Fibroblast of upper back skin (primary cell): ENCODE measurements at regions not wholly inside any gene's neighbourhood (a gene's known extent, or its start where the extent isn't known, plus 50 kb on each side); places are given as distances from the start of the nearest gene placed in this dataset.

Experiments used
- DNase-seq: peaks from one replicate; pipeline ENCODE4 v3.0.0-alpha.2; 2013

DNA sequence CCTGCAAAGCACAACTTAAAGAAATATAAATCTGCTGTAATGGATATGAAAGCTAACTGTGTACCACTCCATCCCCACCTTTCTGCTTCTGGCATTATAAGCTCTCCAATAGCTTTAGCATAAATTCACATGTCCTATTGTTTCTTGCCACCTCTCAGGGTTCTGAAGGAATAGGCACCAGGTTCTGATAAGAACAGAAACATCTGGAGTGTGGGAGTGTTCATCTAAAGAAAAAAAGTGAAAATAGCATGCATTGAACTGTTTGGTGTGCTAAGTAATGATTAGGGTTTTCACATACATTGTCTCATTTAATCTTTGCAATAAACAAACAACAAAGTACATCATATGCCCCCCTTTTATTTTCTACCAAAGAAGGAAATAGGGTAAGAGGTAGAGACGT, 72.3 kb downstream of the FAM76B start:
- no peak for DNase-seq

GRCh38 chr11:95716266-95716665, 73.3 kb downstream of the FAM76B start:
- DNase-seq: peak; percentile 82

DNA sequence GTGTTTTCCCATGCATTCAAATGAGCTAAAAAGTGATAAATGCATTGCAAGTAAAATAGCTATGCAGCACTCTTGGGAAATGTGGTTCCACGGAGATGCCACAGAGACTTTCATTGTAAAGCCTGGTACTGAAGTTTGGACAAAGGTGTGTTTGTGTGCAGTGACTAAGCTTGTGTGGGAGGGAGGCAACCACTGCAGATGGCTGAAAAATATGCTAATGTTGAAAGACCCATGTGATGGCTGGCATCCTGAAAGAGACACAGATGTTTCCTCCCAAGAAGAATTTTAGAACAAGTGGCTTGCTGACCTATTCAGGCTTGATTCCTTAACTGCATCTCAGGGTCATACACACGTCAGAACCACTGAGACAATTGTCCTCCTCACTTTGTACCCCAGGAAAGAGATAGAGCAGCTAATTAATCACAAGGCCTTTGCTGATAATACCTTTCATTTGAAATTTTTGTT, 73.8 kb downstream of the FAM76B start:
- DNase-seq: peak; percentile 60

- no peak for DNase-seq
These were observed 74.5 kb downstream of the FAM76B start for GRCh38 chr11:95714843-95715776.

GRCh38 chr11:95713428-95713827, 76.2 kb downstream of the FAM76B start:
- DNase-seq: no peak

- no peak for DNase-seq
These were observed 77.7 kb downstream of the FAM76B start for GRCh38 chr11:95711945-95712221.

DNA sequence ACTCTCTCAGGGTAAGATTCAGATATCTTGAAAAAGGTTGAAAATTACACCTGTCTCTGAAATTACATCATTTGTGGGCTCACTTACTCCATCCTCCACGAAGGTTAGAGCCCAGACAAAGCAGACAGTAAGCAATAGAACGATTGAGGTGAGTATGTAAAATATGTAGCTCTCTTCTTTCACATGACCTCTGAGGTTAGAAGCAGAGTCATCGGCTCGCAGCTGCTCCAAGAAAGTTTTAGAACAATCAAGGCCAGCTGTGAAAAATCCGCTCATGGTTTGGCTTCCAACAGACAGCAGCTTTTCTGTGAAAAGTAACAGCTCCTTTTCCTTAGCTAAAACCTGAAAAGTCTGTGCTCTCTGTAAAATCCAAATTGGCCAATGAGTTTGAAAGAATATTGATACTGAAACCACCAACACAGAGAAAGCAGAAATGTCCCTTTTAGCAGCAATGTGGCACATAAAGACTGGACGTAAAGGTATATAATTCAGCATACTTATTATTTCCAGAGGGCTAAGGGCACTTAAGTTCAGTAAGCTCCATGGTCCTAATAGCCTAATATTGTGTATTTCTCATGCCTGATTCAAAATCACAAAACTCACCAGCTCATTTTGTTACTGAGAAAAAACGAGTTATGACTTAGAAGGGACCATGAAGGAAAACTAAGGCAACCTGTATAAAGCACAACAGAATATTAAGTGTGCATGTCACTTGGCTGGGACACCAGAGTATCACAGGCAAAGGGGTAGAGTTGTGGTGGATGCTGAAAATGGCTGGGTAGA, 78.2 kb downstream of the FAM76B start:
- peak; percentile 79 for DNase-seq

DNA sequence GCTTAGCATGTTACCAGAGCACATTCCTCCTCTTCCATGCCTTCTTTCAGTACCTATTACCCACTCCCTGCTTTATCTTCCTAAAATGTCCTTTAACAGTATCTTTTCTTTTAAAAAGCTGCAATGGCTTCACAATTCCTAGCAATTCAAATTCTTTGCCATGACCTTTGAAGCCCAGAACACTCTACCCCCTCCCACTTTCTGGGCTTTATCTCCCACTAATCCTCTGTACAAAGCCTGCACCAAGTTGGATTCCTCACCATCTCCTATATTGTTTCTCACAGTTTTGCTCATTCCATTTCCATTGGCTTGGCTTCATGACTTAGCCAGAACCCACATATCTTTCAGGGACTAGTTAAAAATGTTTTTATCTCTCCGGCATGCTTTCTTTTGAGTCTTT, 80.9 kb downstream of the FAM76B start:
- DNase-seq: no peak

GRCh38 chr11:95706974-95707387, 82.6 kb downstream of the FAM76B start:
- no peak for DNase-seq

GRCh38 chr11:95705485-95706124, 84.0 kb downstream of the FAM76B start:
- DNase-seq: peak; percentile 86

GRCh38 chr11:95704865-95705264, 84.7 kb downstream of the FAM76B start:
- DNase-seq: no peak

DNA sequence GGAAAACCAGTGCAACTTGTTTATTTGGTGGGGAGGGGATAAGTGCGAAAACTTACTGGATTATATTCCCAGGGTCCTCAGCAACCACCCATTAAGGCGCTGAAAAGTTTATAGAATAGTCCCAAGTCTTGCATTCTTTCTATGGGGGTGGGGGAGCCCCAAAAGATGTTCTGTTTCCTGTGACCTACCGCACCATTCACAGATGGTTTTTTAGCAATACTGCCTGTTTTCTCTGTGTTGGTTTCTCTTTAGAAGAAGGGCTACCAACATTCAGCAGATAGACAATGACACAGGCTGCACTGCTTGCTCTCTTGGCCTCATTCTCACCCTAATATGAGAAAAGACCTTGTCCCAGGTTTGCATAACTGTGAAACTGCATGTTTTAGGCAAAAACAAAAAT, 86.5 kb downstream of the FAM76B start:
- DNase-seq: no peak

- peak; percentile 92 for DNase-seq
These were observed 87.1 kb downstream of the FAM76B start for GRCh38 chr11:95702526-95702925.

GRCh38 chr11:95700471-95700817, 89.1 kb downstream of the FAM76B start:
- no peak for DNase-seq

DNA sequence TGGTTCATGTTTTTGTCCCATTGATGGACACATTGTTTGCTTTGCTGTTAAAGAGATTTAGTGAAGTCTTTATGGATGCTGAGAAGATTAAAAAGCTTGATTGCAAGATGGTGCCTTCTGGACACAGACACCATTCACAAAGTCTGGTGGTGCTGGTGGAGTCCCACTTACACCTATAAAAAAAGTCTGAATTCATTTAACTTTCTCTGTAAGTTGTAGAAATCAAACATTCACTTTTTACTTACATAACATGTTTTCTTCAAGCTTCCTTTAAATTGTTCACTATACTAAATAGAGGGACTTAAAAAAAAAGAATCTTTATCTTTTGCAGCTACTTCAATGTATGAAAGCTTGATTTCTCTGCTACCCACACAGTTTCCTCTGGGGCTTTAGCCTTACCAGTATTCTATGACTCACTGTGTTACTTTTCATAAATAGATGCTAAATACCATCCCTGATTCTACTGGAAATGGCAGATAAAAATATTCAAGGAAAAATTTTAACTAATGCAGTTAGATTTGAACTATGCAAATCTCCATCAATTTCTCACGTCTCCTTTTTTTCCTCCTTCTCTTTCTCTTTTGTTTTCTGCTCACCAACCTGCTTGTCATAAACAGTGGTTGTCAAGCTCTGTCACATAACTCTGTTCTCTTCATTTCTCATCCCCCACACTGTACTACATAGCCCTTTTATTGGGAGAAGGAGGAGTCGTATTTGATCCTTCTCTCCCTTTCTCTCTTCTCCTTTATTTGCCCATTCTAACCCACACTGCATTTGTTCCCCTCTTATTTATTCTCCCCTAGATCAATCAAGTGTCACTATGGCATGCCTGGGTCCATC, 89.7 kb downstream of the FAM76B start:
- DNase-seq: peak; percentile 54

- no peak for DNase-seq
These were observed 90.7 kb downstream of the FAM76B start for GRCh38 chr11:95698676-95699557.

- DNase-seq: no peak
These were observed 91.8 kb downstream of the FAM76B start for GRCh38 chr11:95697614-95698408.

DNA sequence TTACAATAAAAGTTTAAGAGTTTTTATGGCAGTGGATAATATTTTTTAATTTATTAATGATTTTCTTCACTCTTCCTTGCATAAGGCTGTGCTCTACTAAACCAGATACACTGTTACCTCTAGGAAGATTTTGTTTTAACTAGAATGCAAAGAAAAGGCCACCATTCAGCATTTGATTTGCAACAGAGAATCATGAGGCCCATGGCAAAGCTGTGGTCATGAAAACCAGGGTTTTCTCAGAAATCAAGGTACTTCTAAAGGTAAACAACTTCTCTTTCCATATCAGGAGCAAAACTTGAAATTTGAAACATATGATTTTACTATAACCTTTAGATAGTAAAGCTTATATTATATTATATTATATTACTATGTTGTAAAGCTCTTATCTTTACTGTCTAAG, 94.4 kb downstream of the FAM76B start:
- no peak for DNase-seq

- no peak for DNase-seq
These were observed 96.3 kb downstream of the FAM76B start for GRCh38 chr11:95693298-95693697.

- DNase-seq: peak; percentile 51
These were observed 96.9 kb downstream of the FAM76B start for GRCh38 chr11:95692526-95693260.
